Head of caudate nucleus (tissue), 42 donors: ENCODE measurements at regions not wholly inside any gene's neighbourhood (a gene's known extent, or its start where the extent isn't known, plus 50 kb on each side); places are given as distances from the start of the nearest gene placed in this dataset.
"Not testable (repeated sequence)": the region's sequence is repeated elsewhere in the genome, so short reads cannot be mapped to it uniquely, and the experiment has no call there.

ENCODE experiments used
- DNase-seq, 42 donors: peaks; one replicate each; pipeline versions ENCODE4 v3.0.0 to v3.0.0-alpha.2; 2020 to 2021; ENCODE audit warnings: mixed read lengths in 7 of 42
- intact Hi-C: fragments of 100-400 bp; cut with DNase I; formaldehyde crosslinking; loops from one replicate; pipeline ENCODE4 v1.15.0; 2022

- intact Hi-C loops = no loop called here
- no peak for DNase-seq
These were observed 402.2 kb upstream of the RUNX1 start for GRCh38 chr21:35451276-35451675.

- DNase-seq = no peak
- intact Hi-C loops = no loop called here
These were observed 401.7 kb upstream of the RUNX1 start for GRCh38 chr21:35450830-35451229.

- intact Hi-C loops = no loop called here
- DNase-seq = no peak
These were observed 400.7 kb upstream of the RUNX1 start for GRCh38 chr21:35449846-35450245.

- intact Hi-C loops = no loop called here
- DNase-seq = no peak
These were observed 399.9 kb upstream of the RUNX1 start for GRCh38 chr21:35448876-35449599.

GRCh38 chr21:35444391-35444790, 395.3 kb upstream of the RUNX1 start:
- intact Hi-C loops = no loop called here
- no peak for DNase-seq

GRCh38 chr21:35441868-35442582, 392.9 kb upstream of the RUNX1 start:
- intact Hi-C loops = no loop called here

GRCh38 chr21:35438643-35439404, 389.7 kb upstream of the RUNX1 start:
- no peak for DNase-seq
- intact Hi-C loops = no loop called here

More at GRCh38 chr21:35441868-35442582, 392.9 kb upstream of the RUNX1 start:
- DNase-seq = no peak

- intact Hi-C loops = no loop called here
- DNase-seq = no peak
These were observed 388.8 kb upstream of the RUNX1 start for GRCh38 chr21:35437941-35438340.

GRCh38 chr21:35436899-35437298, 387.8 kb upstream of the RUNX1 start:
- intact Hi-C loops = no loop called here
- no peak for DNase-seq

- intact Hi-C loops, DNase-seq: not testable (repeated sequence)
These were observed 383.5 kb upstream of the RUNX1 start for GRCh38 chr21:35432601-35433000.

- intact Hi-C loops = no loop called here
- no peak for DNase-seq
These were observed 381.2 kb upstream of the RUNX1 start for GRCh38 chr21:35430260-35430659.

GRCh38 chr21:35428937-35429336, 379.8 kb upstream of the RUNX1 start:
- intact Hi-C loops = no loop called here
- DNase-seq = no peak

GRCh38 chr21:35428489-35428888, 379.4 kb upstream of the RUNX1 start:
- intact Hi-C loops = no loop called here
- DNase-seq = peak in 5 of 42 donors; percentile 6 to 16 (median 13)

GRCh38 chr21:35428001-35428320, 378.9 kb upstream of the RUNX1 start:
- no peak for DNase-seq
- intact Hi-C loops = no loop called here

GRCh38 chr21:35427320-35428000, 378.4 kb upstream of the RUNX1 start:
- DNase-seq = no peak
- intact Hi-C loops = no loop called here

GRCh38 chr21:35426897-35427296, 377.8 kb upstream of the RUNX1 start:
- no peak for DNase-seq
- intact Hi-C loops = no loop called here

GRCh38 chr21:35426469-35426868, 377.4 kb upstream of the RUNX1 start:
- intact Hi-C loops = no loop called here
- no peak for DNase-seq

GRCh38 chr21:35424122-35424521, 375.0 kb upstream of the RUNX1 start:
- no peak for DNase-seq
- intact Hi-C loops = no loop called here

GRCh38 chr21:35423709-35424108, 374.6 kb upstream of the RUNX1 start:
- intact Hi-C loops = no loop called here
- no peak for DNase-seq

- intact Hi-C loops = no loop called here
- DNase-seq = no peak
These were observed 372.9 kb upstream of the RUNX1 start for GRCh38 chr21:35422011-35422410.
